ENCODE measurements at regions not wholly inside any gene's neighbourhood (a gene's known extent, or its start where the extent isn't known, plus 50 kb on each side); places are given as distances from the start of the nearest gene placed in this dataset.

DNA sequence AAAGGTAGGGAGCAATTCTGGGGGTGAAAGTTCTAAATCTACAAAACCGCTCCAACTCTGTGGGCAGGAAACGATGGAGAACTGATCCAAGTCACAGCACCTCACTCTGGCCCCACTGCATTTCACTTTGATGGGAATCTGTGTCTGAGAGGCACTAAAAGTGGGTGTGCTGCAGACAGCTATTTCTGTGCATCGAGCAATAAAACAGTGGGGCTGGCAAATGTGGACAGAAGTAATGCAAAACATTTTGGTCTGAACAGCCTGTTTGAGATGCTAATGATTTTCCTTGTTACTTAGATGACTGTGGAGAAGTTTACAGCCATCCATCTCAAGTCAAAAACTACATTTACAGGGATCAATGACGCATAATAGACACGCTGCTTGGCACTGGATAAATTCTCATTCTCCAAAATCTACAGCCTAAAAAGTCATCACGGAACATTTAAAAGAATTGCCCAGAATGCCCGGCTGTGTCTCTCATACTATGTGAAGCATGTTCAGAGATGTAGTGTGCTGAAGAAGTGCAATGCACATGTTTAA is 1671.6 kb upstream of the TENM3 start:
- DNase-seq (ENCODE audit: low spot score), result no peak

DNA sequence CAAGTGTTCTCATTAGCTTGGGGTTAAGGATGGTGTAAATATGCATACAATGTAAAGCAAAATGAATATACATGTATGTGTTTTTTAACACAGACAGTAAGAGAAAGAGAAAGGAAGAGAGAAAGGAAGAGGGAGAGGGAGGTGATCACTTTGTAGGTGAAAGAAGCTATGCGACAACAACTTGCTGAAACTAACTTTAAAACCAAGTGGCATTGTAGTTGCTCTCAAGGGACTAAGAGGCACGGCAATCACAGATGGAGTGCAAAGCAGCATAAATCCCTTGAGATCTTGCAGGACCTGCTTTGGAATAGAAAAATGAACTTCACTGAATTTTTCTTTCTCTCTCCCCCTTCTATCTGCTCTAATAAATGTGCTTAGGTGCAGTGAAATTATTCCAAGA is 1665.0 kb upstream of the TENM3 start:
- DNase-seq (ENCODE audit: low spot score), result no peak

DNA sequence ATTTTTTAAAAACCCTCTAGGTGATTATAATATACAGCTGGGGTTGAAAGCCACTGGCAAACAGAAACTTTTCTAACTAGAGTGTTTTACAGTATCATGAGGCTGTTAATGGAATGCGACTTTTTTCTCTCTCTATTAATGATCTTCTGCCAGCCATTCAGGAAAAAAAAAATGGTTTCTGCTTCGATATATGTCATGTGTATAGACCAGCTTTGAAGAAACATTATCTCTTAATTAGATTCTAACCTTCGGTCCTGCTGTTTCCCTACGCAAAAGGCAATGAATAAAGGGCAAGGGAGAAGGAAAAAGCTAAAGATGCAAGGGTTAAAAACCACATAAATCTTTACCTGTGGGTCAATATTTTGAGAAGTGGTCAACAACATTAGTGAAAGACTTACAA is 1662.1 kb upstream of the TENM3 start:
- no peak for DNase-seq (ENCODE audit: low spot score)

DNA sequence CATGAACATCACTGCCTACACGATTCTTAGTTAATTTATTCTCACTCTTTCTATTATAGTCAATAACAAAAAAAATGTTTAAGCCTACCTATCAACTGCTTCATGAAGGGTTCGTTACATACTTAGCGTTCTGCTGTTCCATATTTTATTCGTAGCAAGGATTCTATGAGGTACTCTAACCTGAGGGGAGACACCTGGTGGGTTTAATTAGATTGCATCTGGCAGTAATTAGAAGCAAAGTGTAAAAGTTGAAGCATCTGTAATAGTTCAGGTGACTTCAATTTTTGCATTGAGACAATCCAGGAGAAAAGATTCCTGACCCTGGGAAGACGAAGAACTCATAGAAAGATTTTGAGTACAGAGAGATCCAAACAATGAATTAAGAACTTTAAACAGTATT is 1655.8 kb upstream of the TENM3 start:
- no peak for DNase-seq (ENCODE audit: low spot score)

DNA sequence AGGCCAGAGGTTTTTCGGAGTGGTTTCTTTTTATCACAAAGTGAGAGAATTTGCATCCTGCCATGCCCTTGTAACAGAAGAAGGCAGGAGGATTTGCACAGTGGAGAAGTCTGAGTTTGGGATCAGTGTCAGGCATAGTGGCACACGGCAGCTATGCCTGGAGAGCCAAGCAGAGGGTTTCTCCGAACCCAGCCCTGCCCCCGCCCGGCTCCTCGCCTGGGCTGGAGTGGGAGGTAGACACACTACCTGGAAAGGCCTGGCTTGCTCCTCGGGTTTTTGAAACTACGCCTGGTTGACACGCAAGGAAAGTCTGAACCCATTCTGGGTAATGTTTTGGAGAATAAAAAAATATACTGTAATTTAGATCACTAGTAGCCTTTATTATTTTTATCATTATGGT is 1653.6 kb upstream of the TENM3 start:
- DNase-seq (ENCODE audit: low spot score), result no peak

DNA sequence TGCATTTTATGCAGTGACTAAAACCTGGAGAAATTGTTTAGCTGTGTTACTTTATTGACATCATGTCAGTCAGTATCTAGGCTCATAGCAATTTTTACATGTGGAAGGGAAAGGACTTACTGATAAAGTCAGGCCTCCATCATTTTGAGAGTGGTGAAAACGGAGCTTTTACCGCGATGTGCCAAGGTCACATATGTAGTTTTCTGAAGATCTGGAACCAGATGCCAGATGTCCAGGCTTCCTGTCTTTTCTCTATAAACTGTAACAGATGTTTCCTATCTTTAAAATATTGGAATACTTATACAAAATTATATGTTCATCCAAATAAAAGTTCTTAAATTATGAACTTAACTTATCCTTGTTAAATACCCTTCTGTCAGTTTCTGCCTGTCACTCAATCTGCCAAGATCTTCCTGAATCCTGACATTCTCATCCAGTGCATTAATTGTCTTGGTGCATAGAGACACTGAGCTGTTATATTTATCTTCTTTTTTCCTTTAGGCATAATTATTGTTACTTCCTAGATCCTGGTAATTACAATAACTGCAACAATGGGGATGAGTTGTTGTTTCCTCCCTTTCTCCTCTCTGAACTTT is 1646.2 kb upstream of the TENM3 start:
- no peak for DNase-seq (ENCODE audit: low spot score)

DNA sequence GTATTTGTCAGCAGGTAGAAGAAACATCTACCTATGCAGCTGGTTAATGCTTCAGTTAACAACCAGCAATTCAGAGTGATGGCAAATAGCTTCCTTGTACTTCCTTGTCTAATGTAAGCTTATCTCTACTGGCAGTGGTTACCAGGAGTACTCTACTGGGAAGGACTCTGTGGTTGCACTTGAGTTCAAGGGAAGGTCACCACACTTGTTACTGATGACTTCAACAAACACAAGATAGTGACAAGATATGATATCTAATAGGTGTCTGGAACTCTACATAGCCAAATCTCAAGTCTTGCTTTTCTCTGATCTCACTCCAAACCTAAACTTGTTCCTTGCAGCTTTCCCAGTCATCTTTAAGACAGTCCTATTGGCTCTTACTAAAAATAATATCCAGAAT is 1644.9 kb upstream of the TENM3 start:
- no peak for DNase-seq (ENCODE audit: low spot score)

DNA sequence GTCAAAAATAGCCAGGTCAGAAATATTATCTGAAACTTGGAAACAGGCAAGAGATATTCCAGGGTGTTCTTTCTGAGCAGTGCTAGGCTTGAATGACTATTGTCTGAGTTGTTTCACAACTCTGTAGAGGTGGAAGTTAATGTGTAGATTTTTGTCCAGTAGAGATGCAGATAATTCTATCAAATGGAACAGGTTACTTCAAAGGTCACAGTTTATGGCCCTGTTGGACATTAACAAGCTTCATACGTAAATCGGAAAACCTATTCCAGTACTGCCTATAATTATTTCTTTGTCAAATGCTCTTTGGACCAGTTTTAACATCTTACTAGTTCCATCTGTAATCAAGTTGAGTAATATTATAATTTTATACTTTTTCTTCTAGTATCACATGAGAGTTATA is 1639.4 kb upstream of the TENM3 start:
- no peak for DNase-seq (ENCODE audit: low spot score)

DNA sequence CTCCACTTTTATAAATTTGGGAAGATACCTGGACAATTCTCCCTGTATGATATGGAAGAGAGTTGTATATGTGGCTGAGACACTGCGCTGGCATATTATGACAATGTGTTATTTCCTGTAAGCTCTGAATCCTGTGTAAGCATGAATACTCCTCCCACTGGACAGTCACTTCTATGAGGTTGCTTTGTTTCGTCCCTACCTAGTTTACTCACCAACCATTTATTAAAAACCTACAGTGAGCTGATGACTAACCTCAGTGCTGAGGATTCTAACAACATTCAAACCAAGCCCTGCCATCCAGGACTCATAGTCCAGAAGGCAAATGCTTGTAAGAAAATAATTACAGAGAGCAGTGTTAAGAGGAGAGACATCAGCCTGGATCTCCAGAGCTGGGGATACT is 1632.9 kb upstream of the TENM3 start:
- DNase-seq (ENCODE audit: low spot score), result no peak

DNA sequence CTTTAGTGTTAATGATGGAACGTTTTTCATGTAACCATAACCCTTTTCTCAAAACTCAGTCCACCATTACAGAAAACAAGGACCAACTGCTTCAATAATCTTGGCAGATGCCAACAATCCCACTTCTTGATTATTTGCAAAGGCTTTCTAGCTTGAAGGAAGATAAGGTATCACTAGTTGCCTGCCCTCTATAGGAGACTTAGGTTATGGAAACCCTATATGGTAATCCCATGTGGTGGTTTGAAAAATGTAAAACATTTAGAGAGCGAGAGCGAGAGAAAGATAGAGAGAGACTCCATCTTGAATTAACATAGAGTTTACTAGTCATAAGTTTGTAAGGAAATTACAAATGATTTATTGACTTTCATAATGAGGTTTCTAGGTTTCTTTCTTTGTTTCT is 1627.5 kb upstream of the TENM3 start:
- no peak for DNase-seq (ENCODE audit: low spot score)

DNA sequence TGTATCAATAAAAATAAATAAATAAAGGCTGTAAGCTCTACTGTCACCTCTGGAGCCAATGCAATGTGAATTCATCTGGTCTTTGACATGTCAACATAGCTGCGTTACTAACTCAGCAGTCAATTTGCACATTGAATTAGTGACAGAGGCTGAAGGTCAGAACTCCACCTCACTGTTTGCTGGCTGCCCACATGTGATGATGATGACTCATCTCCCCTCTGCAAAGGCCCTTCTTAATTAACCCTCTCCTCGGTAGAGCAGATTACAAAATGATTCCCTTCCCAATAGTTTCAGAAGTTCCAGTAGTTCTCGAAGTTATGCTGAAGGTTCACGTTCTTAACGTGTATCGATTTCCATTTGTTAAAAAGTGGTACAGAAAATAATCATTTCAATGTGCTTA is 1626.0 kb upstream of the TENM3 start:
- DNase-seq (ENCODE audit: low spot score), result no peak

DNA sequence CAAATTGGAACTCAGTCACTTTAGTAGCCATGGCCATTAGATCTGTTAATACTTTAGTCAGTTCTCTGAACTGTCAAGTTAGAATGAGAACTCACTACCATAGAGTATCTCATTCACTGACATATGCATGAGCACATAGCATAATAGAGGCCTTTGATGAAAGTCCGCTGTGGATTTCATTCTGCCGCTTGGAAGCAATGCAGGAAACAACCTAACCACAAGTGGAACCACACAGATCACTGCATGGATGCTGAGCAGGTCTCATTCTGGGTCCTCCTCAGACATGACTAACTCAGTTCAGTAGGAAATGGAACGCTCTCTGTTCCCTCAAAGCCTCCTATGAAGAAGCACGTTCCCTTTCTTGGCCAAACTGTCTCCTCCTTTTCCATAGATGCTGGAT is 1624.8 kb upstream of the TENM3 start:
- DNase-seq (ENCODE audit: low spot score), result no peak

DNA sequence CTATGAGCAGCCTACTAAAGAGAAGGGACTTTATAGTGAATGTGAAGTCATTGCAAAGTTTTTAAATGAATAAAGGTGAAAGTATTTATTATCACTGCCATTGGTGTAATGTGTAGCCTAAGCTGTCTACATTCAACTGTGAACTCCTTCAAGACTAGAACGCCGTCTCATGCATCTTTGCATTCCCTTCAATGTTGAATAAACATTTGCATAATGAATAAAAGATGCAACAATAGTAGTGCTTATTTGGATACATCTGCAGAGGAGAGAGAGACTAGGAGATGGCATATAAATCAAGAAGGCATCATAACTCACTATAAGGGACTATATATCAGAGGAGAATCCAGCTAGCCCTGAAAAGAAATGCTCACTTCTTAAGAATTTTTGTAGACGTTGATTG is 1623.8 kb upstream of the TENM3 start:
- DNase-seq (ENCODE audit: low spot score), result no peak

DNA sequence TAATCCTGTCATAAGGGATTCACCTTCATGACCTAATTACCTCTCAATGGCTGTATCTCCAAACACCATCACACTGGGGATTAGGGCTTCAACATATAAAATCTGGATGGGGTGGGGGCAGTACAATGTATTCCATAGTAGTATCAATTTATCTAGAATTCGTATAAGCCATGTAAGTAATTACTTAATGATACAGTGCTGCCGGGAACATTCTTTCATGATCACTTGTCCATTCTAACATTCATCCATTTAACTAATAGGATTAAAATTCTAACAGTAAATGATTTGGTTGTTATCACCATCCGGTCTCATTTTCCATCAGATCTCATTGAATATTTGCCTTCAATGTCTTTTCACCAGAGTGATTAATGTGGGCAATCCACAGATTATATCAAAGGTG is 1620.9 kb upstream of the TENM3 start:
- DNase-seq (ENCODE audit: low spot score), result no peak

DNA sequence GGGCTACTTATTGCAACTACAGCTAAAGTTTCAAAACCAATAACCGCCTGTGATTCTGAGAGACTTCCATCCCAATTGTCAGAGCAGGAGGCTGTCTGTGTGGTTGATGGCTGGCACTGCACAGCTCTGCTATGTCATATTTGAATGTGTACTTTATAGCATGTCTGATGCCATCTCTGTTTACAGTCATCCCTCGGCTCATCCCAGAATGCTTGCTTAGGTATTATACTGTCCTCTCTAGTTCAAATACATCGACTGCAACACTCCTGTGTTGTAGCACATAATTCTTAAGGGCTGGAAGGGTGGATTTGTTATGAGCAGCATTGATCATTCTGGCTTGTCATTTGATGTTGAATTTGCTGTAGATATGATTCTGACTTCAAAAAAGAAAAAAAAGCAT is 1617.5 kb upstream of the TENM3 start:
- DNase-seq (ENCODE audit: low spot score), result no peak

DNA sequence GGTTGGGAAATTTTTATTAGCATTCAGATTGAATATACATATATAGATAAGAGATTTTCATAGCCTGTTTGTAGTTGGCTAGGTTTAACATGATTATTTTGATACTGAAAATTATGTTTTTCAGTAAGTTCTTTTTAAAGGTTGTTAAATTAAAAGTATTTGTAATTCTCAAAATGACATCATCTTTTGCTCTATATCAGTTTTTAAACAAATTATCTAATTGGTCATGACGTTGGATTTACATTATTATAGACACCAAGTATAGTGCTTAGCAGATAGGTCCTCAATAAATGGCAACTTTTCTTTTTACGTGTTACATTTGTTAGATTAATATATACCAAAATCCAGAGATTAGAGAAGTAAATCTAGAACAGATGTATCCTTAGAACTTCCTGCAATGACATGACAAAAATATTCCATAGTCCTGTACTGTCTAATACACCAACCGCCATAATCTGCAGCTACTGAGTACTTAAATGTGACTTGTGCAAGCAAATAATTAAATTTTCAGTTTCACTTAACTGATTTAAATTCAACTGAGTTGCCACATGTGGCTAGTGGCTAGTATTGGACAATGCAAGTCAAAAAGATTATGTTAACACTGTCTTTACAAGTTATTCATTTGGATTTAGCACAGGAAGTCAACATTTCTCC is 1613.1 kb upstream of the TENM3 start:
- no peak for DNase-seq (ENCODE audit: low spot score)

DNA sequence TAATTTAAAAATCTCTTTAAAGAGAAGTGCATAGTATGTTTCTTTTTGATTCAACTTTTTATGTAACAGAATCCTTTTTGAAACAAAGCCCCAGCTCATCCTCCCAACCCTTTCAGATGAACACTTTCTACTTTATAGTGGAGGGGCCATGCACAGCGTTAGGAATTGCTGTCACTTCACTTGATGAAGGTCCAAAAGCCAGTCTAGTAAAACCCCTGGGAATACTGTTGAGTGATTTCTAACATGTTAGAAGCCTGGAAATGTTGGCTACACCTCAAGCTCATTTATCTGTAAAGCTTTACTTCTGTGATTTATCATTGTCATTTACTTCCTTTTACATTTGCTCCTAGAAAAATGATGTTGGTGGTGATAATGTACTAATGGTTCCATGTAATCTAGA is 1608.9 kb upstream of the TENM3 start:
- DNase-seq (ENCODE audit: low spot score), result no peak

DNA sequence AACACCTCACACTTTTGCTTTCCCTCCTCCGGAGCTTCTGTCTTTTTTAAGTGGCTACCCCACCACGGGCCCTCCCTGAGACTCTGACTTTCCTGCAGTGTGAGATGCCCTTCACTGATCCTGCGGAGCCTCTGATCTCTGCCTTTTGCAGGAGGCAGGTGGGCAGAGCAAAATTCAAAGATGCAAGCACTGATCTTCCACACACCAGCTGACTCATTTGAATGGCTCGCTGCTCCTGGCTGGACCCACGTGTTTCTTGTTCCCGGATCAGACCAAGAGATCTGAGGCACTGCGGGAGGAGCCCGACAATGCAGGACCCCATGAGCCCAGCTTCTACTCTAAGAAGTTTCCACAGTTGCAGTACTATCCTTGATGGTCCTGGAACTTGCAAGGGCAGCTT is 1607.9 kb upstream of the TENM3 start:
- DNase-seq (ENCODE audit: low spot score), result no peak

DNA sequence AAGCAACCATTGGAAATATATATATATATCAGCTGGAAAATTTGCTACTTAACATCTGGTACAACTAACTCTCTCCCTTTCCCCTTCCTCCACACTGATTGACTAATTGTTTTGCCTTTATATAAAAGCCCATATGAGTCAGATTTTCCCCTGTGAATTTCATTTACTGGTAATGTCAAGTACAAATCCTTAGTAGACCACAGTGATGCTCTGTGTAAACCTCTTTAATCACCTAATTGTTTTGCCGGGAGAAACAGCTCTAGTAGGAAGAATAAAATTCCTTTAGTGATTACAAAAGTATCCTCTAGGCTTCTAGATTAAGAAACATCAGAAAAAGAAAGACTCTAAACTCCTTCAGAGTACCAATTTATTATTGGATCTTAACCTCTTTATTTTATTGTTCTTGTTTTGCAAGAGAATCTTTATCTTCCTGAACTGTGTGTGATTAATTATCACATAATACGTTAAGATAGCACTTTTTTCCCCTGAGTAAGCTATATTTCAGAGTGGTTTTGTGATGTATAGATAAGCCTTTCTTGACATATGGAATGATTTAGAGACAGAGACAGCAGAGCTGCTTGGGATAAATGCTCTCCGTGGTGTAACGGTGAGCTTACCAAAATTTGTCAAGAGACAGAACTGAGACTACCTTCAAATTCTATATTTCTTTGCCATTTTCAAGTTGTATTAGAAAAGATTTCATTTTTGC is 1606.4 kb upstream of the TENM3 start:
- no peak for DNase-seq (ENCODE audit: low spot score)

DNA sequence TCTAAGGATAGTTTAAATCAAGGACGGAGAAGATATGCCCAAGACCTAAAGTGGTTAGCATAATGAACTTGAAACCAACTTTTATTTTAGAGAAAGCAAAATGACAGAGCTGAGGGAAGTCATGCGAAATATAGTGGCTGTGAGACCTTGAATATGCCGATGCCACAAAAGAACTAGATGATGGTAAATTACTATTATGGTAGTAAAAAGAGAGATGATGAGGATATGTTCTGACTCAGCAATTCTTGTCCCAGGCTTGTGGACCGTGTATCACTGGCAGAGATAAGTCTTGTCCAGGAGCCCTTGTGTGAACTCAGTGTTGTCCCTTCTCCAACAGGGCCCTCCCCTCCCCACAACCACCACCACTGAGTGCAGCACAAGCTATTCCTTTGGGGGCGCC is 1605.6 kb upstream of the TENM3 start:
- DNase-seq (ENCODE audit: low spot score), result no peak

DNA sequence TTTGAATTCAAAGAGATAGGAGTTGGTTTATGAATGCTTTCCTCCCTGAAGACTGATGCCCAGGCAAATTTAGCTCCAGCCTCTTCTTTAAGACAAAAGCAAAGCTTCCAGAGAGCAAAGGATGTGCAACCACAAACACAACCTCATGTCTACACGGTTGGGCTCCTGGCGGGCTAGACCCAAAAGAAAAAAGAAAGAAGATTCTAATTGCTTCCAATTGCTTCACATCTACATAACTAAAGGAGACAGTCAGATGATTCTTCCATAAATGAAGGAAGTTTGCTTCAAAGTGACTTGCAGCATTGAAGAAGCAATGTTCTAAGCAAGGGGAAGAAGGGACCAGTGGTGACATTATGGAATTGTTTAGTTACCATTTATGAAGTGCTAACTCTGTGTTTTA is 1603.0 kb upstream of the TENM3 start:
- no peak for DNase-seq (ENCODE audit: low spot score)

DNA sequence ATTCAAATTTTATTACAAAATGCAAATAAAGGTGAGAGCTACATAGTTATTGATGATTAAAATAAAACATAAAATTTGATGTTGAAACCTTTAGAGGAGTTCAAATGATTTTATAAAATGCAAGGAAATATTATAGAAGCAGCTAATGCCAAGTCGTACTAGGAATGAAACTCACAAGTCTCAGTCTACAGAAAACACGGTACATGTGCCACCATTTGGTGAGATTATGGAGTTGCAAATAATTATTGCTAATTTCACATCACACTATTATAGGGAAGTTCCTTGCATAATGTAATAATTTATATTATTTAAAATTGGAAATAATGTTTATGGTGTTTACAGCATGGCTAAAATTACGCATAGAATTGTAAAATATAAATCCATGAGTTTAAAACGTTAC is 1601.7 kb upstream of the TENM3 start:
- DNase-seq (ENCODE audit: low spot score), result no peak

DNA sequence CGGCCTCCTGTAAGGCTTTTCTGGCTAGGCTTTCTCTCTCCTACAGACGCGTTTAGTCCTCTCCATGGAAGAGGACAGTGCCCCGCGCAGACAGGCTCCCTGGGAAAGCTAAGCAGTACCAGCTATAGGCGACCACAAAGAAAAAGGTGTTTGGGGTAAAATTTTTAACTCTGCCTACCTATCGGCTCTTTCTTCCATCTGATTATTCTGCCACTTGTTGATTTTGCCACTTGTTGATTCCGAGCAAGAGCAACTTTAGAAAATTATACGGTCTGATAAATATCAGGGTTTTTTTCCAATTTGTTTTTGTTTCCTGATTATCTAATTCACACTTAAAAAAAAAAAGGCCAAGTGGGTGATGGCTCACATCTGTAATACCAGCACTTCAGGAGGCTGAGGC is 1600.5 kb upstream of the TENM3 start:
- DNase-seq (ENCODE audit: low spot score), result no peak

DNA sequence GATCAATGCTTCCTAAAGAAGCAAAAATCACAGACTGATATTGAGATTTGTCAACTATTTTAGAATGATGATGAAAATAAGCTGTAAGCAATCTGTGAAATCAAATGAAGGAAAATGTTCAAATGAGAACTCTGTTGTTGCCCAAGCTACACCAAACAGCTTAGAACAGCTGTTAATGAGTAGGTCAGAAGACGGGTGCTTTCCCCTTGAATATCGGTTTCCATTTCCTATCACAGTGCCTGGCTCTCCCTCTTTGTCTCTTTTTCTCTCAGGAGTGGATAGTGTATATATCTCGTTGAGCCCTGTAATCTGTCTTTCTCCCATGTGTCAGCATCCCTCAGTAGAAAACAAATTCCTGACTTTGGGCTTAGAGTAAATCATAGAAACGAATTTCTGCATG is 1592.9 kb upstream of the TENM3 start:
- DNase-seq (ENCODE audit: low spot score), result no peak

All from globus pallidus (tissue), 1 donor.